H1 (cell line): ENCODE measurements at regions not wholly inside any gene's neighbourhood (a gene's known extent, or its start where the extent isn't known, plus 50 kb on each side); places are given as distances from the start of the nearest gene placed in this dataset.

Source experiments
- CTCF ChIA-PET: fragments of 300-600 bp; sonication (Branson Sonifier 250); formaldehyde crosslinking; loops from one replicate; lab custom pipeline; 2021; ENCODE audit not compliant: partially characterized antibody; lab: Charles Lee
- POLR2A ChIA-PET: fragments of 300-600 bp; sonication (Branson Sonifier 250); formaldehyde crosslinking; loops from one replicate; lab custom pipeline; 2021; ENCODE audit warnings: inconsistent platforms; ENCODE audit not compliant: partially characterized antibody; lab: Charles Lee
- DNase-seq, 2 experiments: peaks; one replicate each; pipeline versions ENCODE4 v3.0.0 to v3.0.0-alpha.2; 2010 to 2022; ENCODE audit warnings: low spot score in 2 of 2, low read depth in 1 of 2, mixed read lengths in 1 of 2
- FAIRE-seq: peaks from 2 replicates; lab custom pipeline; 2011; peaks lifted over from hg19 to GRCh38; lab: Jason Lieb, UNC
- H2AFZ ChIP-seq: 2 replicates; pipeline ENCODE4 v1.8.1; 2012; ENCODE audit warnings: low read length, inconsistent platforms
- H2AK5ac ChIP-seq: 2 replicates; pipeline ENCODE4 v1.6.1; 2013; ENCODE audit warnings: low read depth, low read length
- H2BK120ac ChIP-seq: replicated peaks from 2 replicates; pipeline ENCODE3; 2013; ENCODE audit warnings: low read depth, low read length, inconsistent platforms
- H2BK12ac ChIP-seq: 2 replicates; pipeline ENCODE4 v1.6.1; 2013; ENCODE audit warnings: low read depth, low read length
- H2BK15ac ChIP-seq: 2 replicates; pipeline ENCODE4 v1.6.1; 2013; ENCODE audit warnings: low read length
- H2BK20ac ChIP-seq: 2 replicates; pipeline ENCODE4 v1.6.1; 2013; ENCODE audit warnings: low read length
- H2BK5ac ChIP-seq: 2 replicates; pipeline ENCODE4 v1.6.1; 2013; ENCODE audit warnings: low read depth, low read length
- H3K14ac ChIP-seq: 2 replicates; pipeline ENCODE4 v1.6.1; 2013; ENCODE audit warnings: inconsistent platforms; ENCODE audit not compliant: insufficient read length
- H3K18ac ChIP-seq: 2 replicates; pipeline ENCODE4 v1.6.1; 2013; ENCODE audit warnings: low read length; ENCODE audit errors: extremely low read depth
- H3K23ac ChIP-seq: 2 replicates; pipeline ENCODE4 v1.6.1; 2013; ENCODE audit warnings: inconsistent platforms; ENCODE audit not compliant: insufficient read length
- H3K23me2 ChIP-seq: 2 replicates; pipeline ENCODE4 v1.6.1; 2013; ENCODE audit warnings: low read depth, low read length
- H3K27ac ChIP-seq: 2 replicates; pipeline ENCODE4 v1.6.1; 2011; ENCODE audit warnings: low read depth, low read length, inconsistent platforms
- H3K27me3 ChIP-seq, 4 experiments: replicated peaks in 1 of 4; 1 replicate in 1 of 4; 2 replicates in 3 of 4; pipeline versions ENCODE4 v1.6.1 to v1.8.1; 2011 to 2013; ENCODE audit warnings: low read length in 3 of 4, mild to moderate bottlenecking in 3 of 4, inconsistent platforms in 2 of 4, mixed read lengths in 2 of 4, moderate library complexity in 1 of 4; ENCODE audit not compliant: control insufficient read depth in 3 of 4, insufficient read depth in 3 of 4; ENCODE audit errors: extremely low read depth in 1 of 4
- H3K36me3 ChIP-seq, 4 experiments: 2 replicates each; pipeline versions ENCODE4 v1.6.1 to v1.8.1; 2011 to 2013; ENCODE audit warnings: mild to moderate bottlenecking in 4 of 4, low read length in 3 of 4, moderate library complexity in 2 of 4, control low read depth in 1 of 4, inconsistent platforms in 1 of 4; ENCODE audit not compliant: insufficient read depth in 4 of 4, control insufficient read depth in 2 of 4
- H3K4ac ChIP-seq: replicated peaks from 2 replicates; pipeline ENCODE3; 2013; ENCODE audit warnings: low read length, low read depth, mixed read lengths, inconsistent platforms; ENCODE audit not compliant: insufficient read length
- H3K4me1 ChIP-seq, 4 experiments: replicated peaks in 1 of 4; 1 replicate in 1 of 4; 2 replicates in 3 of 4; pipeline versions ENCODE4 v1.6.1 to v1.8.1; 2011 to 2013; ENCODE audit warnings: low read length in 3 of 4, inconsistent platforms in 2 of 4, mixed read lengths in 1 of 4; ENCODE audit not compliant: insufficient read depth in 4 of 4, control insufficient read depth in 3 of 4
- H3K4me2 ChIP-seq, 2 experiments: 2 replicates each; pipeline versions ENCODE4 v1.6.1 to v1.8.1; 2011 to 2013; ENCODE audit warnings: low read depth in 2 of 2, low read length in 2 of 2, control low read depth in 1 of 2, inconsistent platforms in 1 of 2, mild to moderate bottlenecking in 1 of 2; ENCODE audit not compliant: insufficient read depth in 1 of 2
- H3K4me3 ChIP-seq, 4 experiments: fragments of 200-600, 300-600 bp in 1 of 4; sonication (generic), shearing (Covaris generic), sonication (Bioruptor Twin) in 1 of 4; 2 replicates each; pipeline versions ENCODE4 v1.5.1 to v1.8.1; 2011 to 2016; ENCODE audit warnings: low read length in 4 of 4, low read depth in 3 of 4, control low read depth in 2 of 4, inconsistent platforms in 2 of 4, mild to moderate bottlenecking in 2 of 4, mixed read lengths in 1 of 4, moderate library complexity in 1 of 4; ENCODE audit not compliant: insufficient read depth in 2 of 4; ENCODE audit errors: extremely low read depth in 1 of 4
- H3K56ac ChIP-seq: replicated peaks from 2 replicates; pipeline ENCODE3; 2013; ENCODE audit warnings: low read depth, mild to moderate bottlenecking, mixed read lengths, low read length, inconsistent platforms; ENCODE audit not compliant: insufficient read length
- H3K79me1 ChIP-seq: 2 replicates; pipeline ENCODE4 v1.6.1; 2013; ENCODE audit warnings: low read depth, low read length, control low read depth
- H3K79me2 ChIP-seq, 2 experiments: 2 replicates each; pipeline versions ENCODE4 v1.6.1 to v1.8.1; 2012 to 2013; ENCODE audit warnings: low read length in 2 of 2, mild to moderate bottlenecking in 2 of 2, inconsistent platforms in 1 of 2; ENCODE audit not compliant: insufficient read depth in 2 of 2, control insufficient read depth in 1 of 2
- H3K9ac ChIP-seq, 4 experiments: replicated peaks in 1 of 4; 1 replicate in 1 of 4; 2 replicates in 3 of 4; pipeline versions ENCODE4 v1.6.1 to v1.8.1; 2011 to 2013; ENCODE audit warnings: low read depth in 3 of 4, low read length in 3 of 4, control low read depth in 2 of 4, mild to moderate bottlenecking in 2 of 4, moderate library complexity in 2 of 4, inconsistent platforms in 1 of 4; ENCODE audit errors: extremely low read depth in 1 of 4
- H3K9me3 ChIP-seq, 2 experiments: 2 replicates each; pipeline versions ENCODE4 v1.6.1 to v1.8.1; 2012 to 2013; ENCODE audit warnings: mild to moderate bottlenecking in 2 of 2, moderate library complexity in 2 of 2, control low read depth in 1 of 2, inconsistent platforms in 1 of 2, low read depth in 1 of 2, low read length in 1 of 2, mixed read lengths in 1 of 2; ENCODE audit not compliant: insufficient read depth in 2 of 2
- H4K20me1 ChIP-seq, 2 experiments: replicated peaks in 1 of 2; 2 replicates each; pipeline versions ENCODE3 to v1.8.1; 2011 to 2013; ENCODE audit warnings: inconsistent platforms in 2 of 2, low read length in 2 of 2, mild to moderate bottlenecking in 1 of 2; ENCODE audit not compliant: insufficient read depth in 2 of 2, control insufficient read depth in 1 of 2
- H4K5ac ChIP-seq: 2 replicates; pipeline ENCODE4 v1.6.1; 2013; ENCODE audit warnings: low read length, low read depth, mixed read lengths, inconsistent platforms; ENCODE audit not compliant: insufficient read length
- H4K8ac ChIP-seq: 2 replicates; pipeline ENCODE4 v1.8.0; 2013; ENCODE audit warnings: mild to moderate bottlenecking, moderate library complexity, low read length, inconsistent platforms; ENCODE audit not compliant: insufficient read depth; ENCODE audit errors: extremely low read depth
- H4K91ac ChIP-seq: replicated peaks from 2 replicates; pipeline ENCODE3; 2013; ENCODE audit warnings: low read length, mixed read lengths, inconsistent platforms; ENCODE audit not compliant: insufficient read length
- TCF12 ChIP-seq: IDR thresholded peaks from 2 replicates; pipeline ENCODE4 v1.6.1; 2011; ENCODE audit warnings: low read depth, mild to moderate bottlenecking, low read length
- WGBS, 2 experiments: shearing (Covaris generic) in 1 of 2; methylation state at CpG; one replicate each; pipeline versions ENCODE4 v1.1.6 to v1.1.7; 2013 to 2015; ENCODE audit warnings: low lambda C conversion rate in 2 of 2, mixed read lengths in 2 of 2, inconsistent platforms in 1 of 2, low coverage in 1 of 2, missing lambda C conversion rate in 1 of 2; ENCODE audit not compliant: insufficient replicate concordance in 2 of 2, insufficient coverage in 1 of 2, insufficient read length in 1 of 2; ENCODE audit errors: extremely low coverage in 1 of 2, missing lambda C conversion rate in 1 of 2; 5-methylcytosine and 5-hydroxymethylcytosine counted together
- TF ChIP-seq, protein P1 (sequence below): IDR thresholded peaks from 2 replicates; pipeline ENCODE4 v1.6.1; 2011; ENCODE audit warnings: low read depth, mild to moderate bottlenecking, low read length; ENCODE audit not compliant: insufficient read depth

DNA sequence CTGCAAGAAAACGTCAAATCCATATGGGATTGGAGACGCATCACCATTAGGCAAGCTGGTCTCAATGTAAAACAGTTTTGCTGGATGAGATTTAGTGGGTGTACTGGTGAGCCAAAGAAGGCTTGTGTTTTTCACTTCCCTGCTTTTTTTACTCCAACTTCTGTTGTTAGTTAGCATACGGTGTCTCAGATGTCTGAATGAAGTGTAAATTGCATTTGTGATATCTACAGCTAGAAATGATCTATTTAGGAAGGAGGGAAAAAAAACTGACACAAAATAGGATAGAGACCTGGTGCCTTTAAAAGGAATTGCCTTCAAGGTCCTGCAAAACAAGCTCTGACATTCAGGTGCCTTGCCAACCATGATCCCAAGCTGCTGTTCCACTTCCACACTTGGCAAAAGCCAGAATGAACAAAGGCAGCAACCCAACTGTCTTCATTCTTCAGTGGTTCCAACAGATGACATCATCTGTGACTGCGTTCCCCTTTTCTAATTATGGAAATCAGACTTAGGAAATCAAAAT lies 104.2 kb upstream of the RAI14 start:
- no peak overlapping the region for H3K4me3 ChIP-seq
- no peaks in the 10 kb centered on the region for H4K20me1 ChIP-seq
- peaks cover 0 to 5% (median 0%) of the 10 kb centered on the region in 4 experiments; a peak in 1 of 7 replicates for H3K27me3 ChIP-seq
- H3K9me3 ChIP-seq: no peaks in the 10 kb centered on the region
- H3K18ac ChIP-seq: no peak overlapping the region
- H3K36me3 ChIP-seq: peaks cover 0 to 2% (median 0%) of the 10 kb centered on the region in 4 experiments; a peak in 1 of 8 replicates
- H2BK15ac ChIP-seq: no peak overlapping the region
- TF ChIP-seq, protein P1, sequence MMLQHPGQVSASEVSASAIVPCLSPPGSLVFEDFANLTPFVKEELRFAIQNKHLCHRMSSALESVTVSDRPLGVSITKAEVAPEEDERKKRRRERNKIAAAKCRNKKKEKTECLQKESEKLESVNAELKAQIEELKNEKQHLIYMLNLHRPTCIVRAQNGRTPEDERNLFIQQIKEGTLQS: no peak
- TF ChIP-seq TCF12: no peak
- TF ChIP-seq, all 59 proteins: peak for 0
- H2AK5ac ChIP-seq: no peak overlapping the region
- H3K4me2 ChIP-seq: no peak overlapping the region
- no peak overlapping the region for H3K27ac ChIP-seq
- CTCF ChIA-PET: interaction anchor here (1.3 kb wide), 1 partner anchor 24 kb away, joined by 5 read pairs; no protein-coding TSS in a partner anchor
- H4K8ac ChIP-seq: no peak overlapping the region
- no peaks in the 10 kb centered on the region for H3K79me2 ChIP-seq
- no peaks in the 10 kb centered on the region for H3K79me1 ChIP-seq
- peak overlapping the region; percentile 61 for H4K91ac ChIP-seq
- DNase-seq (no peak), FAIRE-seq (no peak)
- peak overlapping the region; percentile 71 for H2BK120ac ChIP-seq
- POLR2A ChIA-PET: interaction anchor here (1.2 kb wide), 1 partner anchor 12 kb away, joined by 3 read pairs; no protein-coding TSS in a partner anchor
- no peak overlapping the region for H3K23ac ChIP-seq
- WGBS, 2 experiments: 92% methylated on average over 4 of the region's 4 CpGs; no CpG with 5 or more reads in 1 of the 2 experiments
- peak overlapping the region; percentile 44; the same call in 1 of the 2 replicates for H2BK12ac ChIP-seq
- no peaks in the 10 kb centered on the region for H3K23me2 ChIP-seq
- no peak overlapping the region for H2AFZ ChIP-seq
- no peak overlapping the region for H2BK5ac ChIP-seq
- H3K14ac ChIP-seq: peak overlapping the region; percentile 23
- peak overlapping the region; percentile 28 for H3K4ac ChIP-seq
- H4K5ac ChIP-seq: no peak overlapping the region
- peak overlapping the region; percentile 41; the same call in 1 of the 2 replicates for H2BK20ac ChIP-seq
- no peak overlapping the region for H3K56ac ChIP-seq
- H3K4me1 ChIP-seq: peaks cover 7 to 23% (median 13%) of the 10 kb centered on the region in 4 experiments; a peak in 6 of 7 replicates
- no peak overlapping the region for H3K9ac ChIP-seq
